ENCODE measurements at regions not wholly inside any gene's neighbourhood (a gene's known extent, or its start where the extent isn't known, plus 50 kb on each side); places are given as distances from the start of the nearest gene placed in this dataset.

GRCh38 chr2:211174631-211175030 is 618.2 kb downstream of the CPS1 start:
- TF ChIP-seq CTCF (conservative IDR thresholded peaks at IDR 0.05), result no peak
- no peak for TF ChIP-seq ZFX (IDR thresholded peaks at IDR 0.05)
